ENCODE measurements at regions not wholly inside any gene's neighbourhood (a gene's known extent, or its start where the extent isn't known, plus 50 kb on each side); places are given as distances from the start of the nearest gene placed in this dataset.
"Not testable (repeated sequence)": the region's sequence is repeated elsewhere in the genome, so short reads cannot be mapped to it uniquely, and the experiment has no call there.

GRCh38 chr6:48658915-48659314 lies 547.9 kb upstream of the PTCHD4 start:
- intact Hi-C loops (cut with micrococcal nuclease), result no loop called here
- CTCF ChIA-PET, result no interaction called here
- Histone ChIP-seq H3K36me3 (ENCODE audit: low read depth, low read length) (no peaks in the 10 kb centered on the region), H3K4me3 (ENCODE audit: low read length) (no peak overlapping the region), H3K4me1 (ENCODE audit: insufficient read depth, low read length) (no peaks in the 10 kb centered on the region), H3K9me3 (ENCODE audit: low read length) (no peaks in the 10 kb centered on the region), H3K27ac (ENCODE audit: low read length) (no peak overlapping the region), H3K79me2 (ENCODE audit: low read length) (no peaks in the 10 kb centered on the region), H3K9me2 (replicated peaks; ENCODE audit: low read length) (no peaks in the 10 kb centered on the region), H3K27me3 (ENCODE audit: low read length) (no peaks in the 10 kb centered on the region), H3K9ac (ENCODE audit: low read length) (no peak overlapping the region), H2AFZ (ENCODE audit: low read length) (no peak overlapping the region), H3K4me2 (ENCODE audit: low read length) (no peak overlapping the region), H3F3A (ENCODE audit: low read length, unreplicated experiment) (no peaks in the 10 kb centered on the region), H4K20me1 (ENCODE audit: low read length) (no peaks in the 10 kb centered on the region)
- no peak for ATAC-seq
- POLR2A ChIA-PET (ENCODE audit: unreplicated experiment), result no interaction called here
- no peak for TF ChIP-seq EZH2phosphoT487 (IDR thresholded peaks at IDR 0.05; ENCODE audit: borderline replicate concordance, low read length)
- no peak for TF ChIP-seq CTCF (conservative IDR thresholded peaks at IDR 0.05; ENCODE audit: low read depth, low read length)
- TF ChIP-seq EZH2 (IDR thresholded peaks at IDR 0.05; ENCODE audit: low read length, unreplicated experiment), result no peak
- DNase-seq, result no peak
- BruUV-seq (replicated peaks), result no TSS peak

GRCh38 chr6:48641544-48641943 lies 530.5 kb upstream of the PTCHD4 start:
- H3K36me3 ChIP-seq (ENCODE audit: low read depth, low read length), result peaks cover 3% of the 10 kb centered on the region; the same call in 1 of the 2 replicates
- H3K9me3 ChIP-seq (ENCODE audit: low read length), result peaks cover 21% of the 10 kb centered on the region
- no peak for TF ChIP-seq EZH2 (IDR thresholded peaks at IDR 0.05; ENCODE audit: low read length, unreplicated experiment)
- H3K9ac ChIP-seq (ENCODE audit: low read length), result no peak overlapping the region
- ChIA-PET POLR2A (ENCODE audit: unreplicated experiment) (no interaction called here), CTCF (no interaction called here)
- ATAC-seq (peak; percentile 56), DNase-seq (peak; percentile 78)
- no peak overlapping the region for H2AFZ ChIP-seq (ENCODE audit: low read length)
- no peaks in the 10 kb centered on the region for H3F3A ChIP-seq (ENCODE audit: low read length, unreplicated experiment)
- intact Hi-C loops (cut with micrococcal nuclease), result loop anchor here (5.0 kb wide), 1 partner anchor 106 kb away; no protein-coding TSS in a partner anchor
- no peak overlapping the region for H3K4me2 ChIP-seq (ENCODE audit: low read length)
- no peaks in the 10 kb centered on the region for H3K79me2 ChIP-seq (ENCODE audit: low read length)
- no peaks in the 10 kb centered on the region for H3K9me2 ChIP-seq (replicated peaks; ENCODE audit: low read length)
- H3K27ac ChIP-seq (ENCODE audit: low read length), result no peak overlapping the region
- no peak overlapping the region for H3K4me3 ChIP-seq (ENCODE audit: low read length)
- H3K4me1 ChIP-seq (ENCODE audit: insufficient read depth, low read length), result peaks cover 5% of the 10 kb centered on the region; the same call in 1 of the 2 replicates
- BruUV-seq (replicated peaks), result no TSS peak
- no peaks in the 10 kb centered on the region for H4K20me1 ChIP-seq (ENCODE audit: low read length)
- H3K27me3 ChIP-seq (ENCODE audit: low read length), result no peaks in the 10 kb centered on the region

GRCh38 chr6:48638796-48639195 lies 527.8 kb upstream of the PTCHD4 start:
- H3K9me2 ChIP-seq (replicated peaks; ENCODE audit: low read length); H4K20me1 ChIP-seq (ENCODE audit: low read length); H3F3A ChIP-seq (ENCODE audit: low read length, unreplicated experiment); H3K27me3 ChIP-seq (ENCODE audit: low read length); H3K4me1 ChIP-seq (ENCODE audit: insufficient read depth, low read length); CTCF ChIA-PET; H3K4me2 ChIP-seq (ENCODE audit: low read length); BruUV-seq (replicated peaks); H3K79me2 ChIP-seq (ENCODE audit: low read length); H3K4me3 ChIP-seq (ENCODE audit: low read length); H2AFZ ChIP-seq (ENCODE audit: low read length); H3K36me3 ChIP-seq (ENCODE audit: low read depth, low read length); H3K27ac ChIP-seq (ENCODE audit: low read length); POLR2A ChIA-PET (ENCODE audit: unreplicated experiment); H3K9ac ChIP-seq (ENCODE audit: low read length); intact Hi-C loops (cut with micrococcal nuclease): not testable (repeated sequence)
- peak; percentile 26 for DNase-seq
- ATAC-seq, result peak; percentile 82
- H3K9me3 ChIP-seq (ENCODE audit: low read length), result peaks cover 14% of the 10 kb centered on the region

- Histone ChIP-seq H3K9me2 (replicated peaks; ENCODE audit: low read length) (no peaks in the 10 kb centered on the region), H3K79me2 (ENCODE audit: low read length) (no peaks in the 10 kb centered on the region), H3F3A (ENCODE audit: low read length, unreplicated experiment) (no peaks in the 10 kb centered on the region), H2AFZ (ENCODE audit: low read length) (no peak overlapping the region), H3K27me3 (ENCODE audit: low read length) (no peaks in the 10 kb centered on the region), H3K4me3 (ENCODE audit: low read length) (no peak overlapping the region), H3K9ac (ENCODE audit: low read length) (no peak overlapping the region), H3K9me3 (ENCODE audit: low read length) (no peaks in the 10 kb centered on the region), H3K36me3 (ENCODE audit: low read depth, low read length) (no peaks in the 10 kb centered on the region), H3K4me1 (ENCODE audit: insufficient read depth, low read length) (no peaks in the 10 kb centered on the region), H3K27ac (ENCODE audit: low read length) (no peak overlapping the region), H3K4me2 (ENCODE audit: low read length) (no peak overlapping the region), H4K20me1 (ENCODE audit: low read length) (no peaks in the 10 kb centered on the region)
- POLR2A ChIA-PET (ENCODE audit: unreplicated experiment), result no interaction called here
- ATAC-seq (peak; percentile 31; the same call in 1 of the 2 replicates), DNase-seq (no peak)
- BruUV-seq (replicated peaks), result no TSS peak
- CTCF ChIA-PET, result no interaction called here
- intact Hi-C loops (cut with micrococcal nuclease), result no loop called here
- no peak for TF ChIP-seq EZH2phosphoT487 (IDR thresholded peaks at IDR 0.05; ENCODE audit: borderline replicate concordance, low read length)
- TF ChIP-seq EZH2 (IDR thresholded peaks at IDR 0.05; ENCODE audit: low read length, unreplicated experiment), result no peak
- no peak for TF ChIP-seq CTCF (conservative IDR thresholded peaks at IDR 0.05; ENCODE audit: low read depth, low read length)
Measured at GRCh38 chr6:48630511-48630910, 519.5 kb upstream of the PTCHD4 start.

Measured in PC-3 (cell line).